ENCODE measurements at regions not wholly inside any gene's neighbourhood (a gene's known extent, or its start where the extent isn't known, plus 50 kb on each side); places are given as distances from the start of the nearest gene placed in this dataset.
"Not testable (repeated sequence)": the region's sequence is repeated elsewhere in the genome, so short reads cannot be mapped to it uniquely, and the experiment has no call there.

GRCh38 chr17:71615820-71616219, 505.0 kb upstream of the SOX9 start:
- TF ChIP-seq REST (IDR thresholded peaks at IDR 0.05; ENCODE audit: insufficient read depth in 1 of 2, low read depth in 2 of 2, low read length in 1 of 2), result no peak
- TF ChIP-seq SIN3A (IDR thresholded peaks at IDR 0.05; ENCODE audit: borderline replicate concordance, insufficient read depth, low read depth, low read length), result no peak
- no peak for TF ChIP-seq CTCF (IDR thresholded peaks at IDR 0.05)
- no peak for TF ChIP-seq TCF7L2 (IDR thresholded peaks at IDR 0.05; ENCODE audit: low read depth, low read length)
- TF ChIP-seq POLR2AphosphoS5 (IDR thresholded peaks at IDR 0.05; ENCODE audit: low read depth, low read length), result no peak
- in situ Hi-C loops (cut with HindIII; ENCODE audit: low pct_unique_long_range_greater_than_20kb, low sequenced_read_pairs), result no loop called here
- H3K4me3 ChIP-seq (ENCODE audit: low read depth in 2 of 2, low read length in 2 of 2), result no peak overlapping the region
- H3K36me3 ChIP-seq (ENCODE audit: control insufficient read depth, insufficient read depth, low read length), result no peaks in the 10 kb centered on the region
- DNase-seq (ENCODE audit: low read depth, low spot score), result no peak
- no peaks in the 10 kb centered on the region for H3K9me3 ChIP-seq (ENCODE audit: control insufficient read depth, insufficient read depth, low read depth, low read length)
- no peak overlapping the region for H3K27ac ChIP-seq (ENCODE audit: low read length)
- no TSS peak for BruUV-seq (replicated peaks)
- no peaks in the 10 kb centered on the region for H3K27me3 ChIP-seq (ENCODE audit: control insufficient read depth, insufficient read depth, low read length)
- intact Hi-C loops (cut with micrococcal nuclease; ENCODE audit: unreplicated experiment), result no loop called here
- POLR2A ChIA-PET, result no interaction called here
- CTCF ChIA-PET, result no interaction called here
- ATAC-seq, result no peak
- no peaks in the 10 kb centered on the region for H3K4me1 ChIP-seq (ENCODE audit: control insufficient read depth, insufficient read depth, low read length)

GRCh38 chr17:71617767-71618166, 503.1 kb upstream of the SOX9 start:
- in situ Hi-C loops (cut with HindIII; ENCODE audit: low pct_unique_long_range_greater_than_20kb, low sequenced_read_pairs); DNase-seq (ENCODE audit: low read depth, low spot score); POLR2A ChIA-PET; H3K4me1 ChIP-seq (ENCODE audit: control insufficient read depth, insufficient read depth, low read length); BruUV-seq (replicated peaks); H3K27ac ChIP-seq (ENCODE audit: low read length); ATAC-seq; H3K4me3 ChIP-seq (ENCODE audit: low read depth in 2 of 2, low read length in 2 of 2); CTCF ChIA-PET; intact Hi-C loops (cut with micrococcal nuclease; ENCODE audit: unreplicated experiment); H3K9me3 ChIP-seq (ENCODE audit: control insufficient read depth, insufficient read depth, low read depth, low read length); H3K27me3 ChIP-seq (ENCODE audit: control insufficient read depth, insufficient read depth, low read length); H3K36me3 ChIP-seq (ENCODE audit: control insufficient read depth, insufficient read depth, low read length): not testable (repeated sequence)

- H3K27me3 ChIP-seq (ENCODE audit: control insufficient read depth, insufficient read depth, low read length), result no peaks in the 10 kb centered on the region
- no peaks in the 10 kb centered on the region for H3K36me3 ChIP-seq (ENCODE audit: control insufficient read depth, insufficient read depth, low read length)
- in situ Hi-C loops (cut with HindIII; ENCODE audit: low pct_unique_long_range_greater_than_20kb, low sequenced_read_pairs), result no loop called here
- no peaks in the 10 kb centered on the region for H3K4me1 ChIP-seq (ENCODE audit: control insufficient read depth, insufficient read depth, low read length)
- TF ChIP-seq CTCF (IDR thresholded peaks at IDR 0.05), result no peak
- TF ChIP-seq TCF7L2 (IDR thresholded peaks at IDR 0.05; ENCODE audit: low read depth, low read length), result no peak
- no peak for TF ChIP-seq POLR2AphosphoS5 (IDR thresholded peaks at IDR 0.05; ENCODE audit: low read depth, low read length)
- no peak for TF ChIP-seq REST (IDR thresholded peaks at IDR 0.05; ENCODE audit: insufficient read depth in 1 of 2, low read depth in 2 of 2, low read length in 1 of 2)
- no peak for TF ChIP-seq SIN3A (IDR thresholded peaks at IDR 0.05; ENCODE audit: borderline replicate concordance, insufficient read depth, low read depth, low read length)
- ATAC-seq (no peak), DNase-seq (ENCODE audit: low read depth, low spot score) (no peak)
- CTCF ChIA-PET, result no interaction called here
- no peak overlapping the region for H3K27ac ChIP-seq (ENCODE audit: low read length)
- H3K4me3 ChIP-seq (ENCODE audit: low read depth in 2 of 2, low read length in 2 of 2), result no peak overlapping the region
- BruUV-seq (replicated peaks), result no TSS peak
- intact Hi-C loops (cut with micrococcal nuclease; ENCODE audit: unreplicated experiment), result no loop called here
- H3K9me3 ChIP-seq (ENCODE audit: control insufficient read depth, insufficient read depth, low read depth, low read length), result no peaks in the 10 kb centered on the region
- POLR2A ChIA-PET, result no interaction called here
Measured at GRCh38 chr17:71625330-71625729, 495.5 kb upstream of the SOX9 start.

Data from Panc1 (cell line).